HG02678 (cell line): ENCODE measurements at regions not wholly inside any gene's neighbourhood (a gene's known extent, or its start where the extent isn't known, plus 50 kb on each side); places are given as distances from the start of the nearest gene placed in this dataset.
"Not testable (repeated sequence)": the region's sequence is repeated elsewhere in the genome, so short reads cannot be mapped to it uniquely, and the experiment has no call there.

Experiments used
- ATAC-seq: cut with Tn5 transposase; IDR thresholded peaks from one replicate; pipeline ENCODE4 v1.9.1; 2021; ENCODE audit warnings: mild to moderate bottlenecking, moderate library complexity; ENCODE audit not compliant: unreplicated experiment

DNA sequence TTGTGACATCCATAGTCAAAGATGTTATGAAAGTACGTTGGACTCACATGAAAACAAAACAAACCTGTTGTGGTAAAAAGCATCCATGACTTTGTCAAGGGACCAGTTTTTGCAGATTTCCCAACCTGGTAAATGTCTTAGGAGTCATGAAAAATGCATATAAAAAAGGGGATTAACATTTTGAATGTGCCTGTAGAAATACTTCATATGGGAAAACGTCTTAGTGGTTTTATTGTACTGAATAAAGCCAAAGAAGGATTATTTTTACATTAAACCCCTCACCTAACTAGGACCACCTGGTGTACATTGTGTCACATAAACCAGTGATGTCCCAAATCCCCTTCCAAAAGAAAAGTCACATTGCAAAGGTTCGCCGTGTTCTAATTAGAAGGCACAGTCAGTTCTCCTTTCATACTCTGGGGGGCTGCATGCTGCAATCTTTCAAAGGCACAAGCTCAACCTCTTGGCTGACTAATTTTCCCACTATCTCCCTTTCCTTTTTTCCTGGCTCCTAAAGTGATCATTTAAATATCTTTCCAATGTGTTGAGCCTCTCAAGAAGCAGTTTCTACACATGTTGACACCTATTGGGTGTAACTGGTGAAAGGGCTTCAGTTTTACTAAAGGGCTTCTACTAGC, 119.8 kb upstream of the SPAG17 start:
- ATAC-seq, result no peak

GRCh38 chr1:118303534-118303933, 118.5 kb upstream of the SPAG17 start:
- no peak for ATAC-seq

DNA sequence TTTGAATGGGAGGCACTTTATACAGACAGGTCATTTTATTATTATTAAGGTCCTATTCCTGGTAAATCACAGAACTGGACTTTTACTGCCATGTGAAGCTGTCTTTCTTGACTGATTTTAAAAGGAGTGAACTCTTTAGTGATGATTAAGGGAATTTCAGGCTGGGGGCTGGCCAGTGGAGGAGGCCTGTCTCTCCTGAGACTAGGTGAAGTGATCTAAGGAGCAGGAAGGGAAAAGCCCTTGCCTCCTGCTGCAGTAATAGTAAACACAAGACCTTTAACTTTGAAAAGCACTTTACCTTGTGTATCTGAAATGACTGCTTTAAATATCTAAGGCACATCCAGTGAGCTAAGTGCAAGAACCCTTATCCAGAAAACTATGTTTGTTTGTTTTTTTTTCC, 118.0 kb upstream of the SPAG17 start:
- no peak for ATAC-seq

GRCh38 chr1:118302145-118302544, 117.1 kb upstream of the SPAG17 start:
- no peak for ATAC-seq

- ATAC-seq, result no peak
These were observed 115.8 kb upstream of the SPAG17 start for GRCh38 chr1:118300808-118301207.

- no peak for ATAC-seq
These were observed 113.4 kb upstream of the SPAG17 start for GRCh38 chr1:118298397-118298796.

DNA sequence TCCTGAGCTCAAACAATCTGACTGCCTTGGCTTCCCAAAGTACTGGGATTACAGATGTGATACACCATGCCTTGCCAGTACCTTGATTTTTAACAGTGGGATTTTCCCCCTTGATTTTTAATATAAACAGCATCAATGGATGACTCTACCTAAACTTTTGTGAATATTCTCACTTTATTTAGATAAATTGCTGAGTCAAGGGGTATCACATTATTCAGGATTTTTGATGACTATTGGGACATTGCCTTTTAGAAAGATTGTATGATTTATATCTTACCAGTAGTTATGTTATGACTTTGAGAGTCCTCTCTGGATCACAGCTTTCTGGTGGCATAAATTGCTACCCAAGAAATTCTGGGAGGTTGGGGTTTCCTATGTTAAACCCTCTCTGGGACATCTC, 112.5 kb upstream of the SPAG17 start:
- no peak for ATAC-seq

GRCh38 chr1:118294875-118295642, 110.0 kb upstream of the SPAG17 start:
- ATAC-seq, result no peak

GRCh38 chr1:118291661-118292060, 106.6 kb upstream of the SPAG17 start:
- no peak for ATAC-seq

- ATAC-seq, result no peak
These were observed 105.5 kb upstream of the SPAG17 start for GRCh38 chr1:118290571-118290970.

- no peak for ATAC-seq
These were observed 105.0 kb upstream of the SPAG17 start for GRCh38 chr1:118290046-118290445.

- not testable (repeated sequence) for ATAC-seq
These were observed 95.6 kb upstream of the SPAG17 start for GRCh38 chr1:118280656-118281055.

- ATAC-seq, result no peak
These were observed 90.6 kb upstream of the SPAG17 start for GRCh38 chr1:118275472-118276115.

GRCh38 chr1:118272884-118273283, 87.9 kb upstream of the SPAG17 start:
- no peak for ATAC-seq

DNA sequence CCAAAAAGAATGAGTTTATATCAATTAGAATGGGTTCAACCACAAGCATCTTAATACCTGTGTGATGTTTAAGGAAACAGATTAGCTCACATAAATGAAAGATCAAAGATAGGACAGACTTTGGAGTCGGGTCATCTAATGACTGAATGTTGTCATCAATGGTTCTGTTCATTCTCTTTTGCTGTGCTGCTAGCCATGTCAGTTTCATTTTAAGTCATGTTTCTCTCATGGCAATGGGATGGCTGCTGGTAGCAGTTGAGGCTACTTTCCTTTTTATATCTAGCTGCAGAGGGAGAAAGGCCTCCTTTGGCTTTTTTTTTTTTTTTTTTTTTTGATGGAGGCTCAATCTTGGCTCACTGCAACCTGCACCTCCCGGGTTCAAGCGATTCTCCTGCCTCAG, 86.9 kb upstream of the SPAG17 start:
- no peak for ATAC-seq

DNA sequence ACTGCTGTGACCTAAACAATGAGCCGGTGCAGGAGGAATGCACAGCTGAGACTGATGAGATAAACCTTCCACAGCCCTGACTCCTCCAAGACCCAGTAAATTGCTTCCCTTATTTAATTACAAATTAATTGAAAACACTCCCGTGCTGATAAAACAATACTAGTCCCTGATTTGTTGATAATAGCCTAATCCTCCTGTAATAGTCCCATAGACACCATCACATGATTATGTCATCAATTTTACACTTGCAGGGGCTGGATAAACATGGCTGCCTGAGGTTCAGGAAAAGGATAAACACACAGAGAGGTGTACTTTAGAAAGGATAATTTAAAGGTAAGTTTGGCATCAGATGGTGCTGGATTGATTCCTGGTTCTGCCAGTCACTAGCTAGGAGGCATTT, 84.6 kb upstream of the SPAG17 start:
- no peak for ATAC-seq

DNA sequence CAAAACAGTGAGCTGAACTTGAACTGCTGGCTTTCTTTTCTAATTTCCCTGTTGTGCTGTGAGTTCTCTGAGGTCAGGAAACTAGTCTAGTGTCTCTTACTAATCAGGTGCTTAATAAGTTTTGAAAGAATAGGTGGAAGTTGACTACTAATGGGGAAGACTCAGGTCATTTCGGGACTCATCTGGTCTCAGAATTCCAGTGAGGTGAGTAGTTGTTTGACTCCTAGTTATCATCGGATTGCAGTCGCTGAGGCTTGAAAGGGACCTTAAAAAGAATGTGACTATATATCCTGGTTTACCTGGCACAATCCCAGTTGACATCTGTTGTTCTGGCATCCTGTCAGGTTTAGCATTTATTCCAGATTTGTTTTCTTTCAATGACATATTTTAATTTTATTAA, 81.4 kb upstream of the SPAG17 start:
- no peak for ATAC-seq

DNA sequence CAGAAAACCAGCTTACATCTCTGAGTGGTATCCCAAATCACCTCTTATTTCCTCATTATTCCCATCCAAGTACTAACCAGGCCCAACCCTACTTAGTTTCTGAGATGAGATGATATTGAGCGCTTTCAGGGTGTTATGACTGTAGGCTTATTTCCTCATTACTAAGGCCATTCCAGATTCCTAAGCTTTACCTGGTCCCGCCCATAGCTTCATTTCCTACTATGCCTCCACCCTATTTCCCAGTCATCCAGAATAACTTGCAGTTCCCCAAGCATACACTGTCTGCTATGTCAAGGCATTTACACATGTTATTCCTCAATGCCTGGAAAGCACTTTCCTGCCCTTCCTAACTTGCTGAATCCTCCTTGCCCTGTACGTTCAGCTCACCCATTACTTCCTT, 79.3 kb upstream of the SPAG17 start:
- no peak for ATAC-seq

GRCh38 chr1:118262865-118263264, 77.8 kb upstream of the SPAG17 start:
- no peak for ATAC-seq

- no peak for ATAC-seq
These were observed 73.9 kb upstream of the SPAG17 start for GRCh38 chr1:118258975-118259374.

DNA sequence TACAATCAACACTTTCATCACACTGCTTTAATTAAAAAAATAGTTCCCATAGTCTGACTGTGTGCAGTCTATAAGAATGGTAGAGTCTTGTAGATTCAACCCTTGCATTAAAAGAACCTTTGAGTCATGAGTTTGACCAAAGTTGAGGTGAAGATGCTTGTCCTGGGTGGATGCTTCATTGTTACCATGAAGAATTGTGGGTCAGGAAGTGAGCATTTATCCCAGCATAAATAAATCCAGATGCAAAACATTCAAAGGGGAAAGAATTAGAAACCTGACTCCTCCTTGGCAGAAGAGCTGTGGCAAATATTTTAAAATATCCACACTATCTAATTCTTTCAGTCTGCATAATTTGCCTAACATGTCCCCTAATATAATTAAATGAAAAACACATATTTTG, 72.9 kb upstream of the SPAG17 start:
- ATAC-seq, result no peak
